SK-N-SH (cell line): ENCODE measurements at regions not wholly inside any gene's neighbourhood (a gene's known extent, or its start where the extent isn't known, plus 50 kb on each side); places are given as distances from the start of the nearest gene placed in this dataset.

Experiments used
- CTCF ChIA-PET: fragments of 300-600, 350-600 bp; formaldehyde crosslinking; extraction: SDS; loops from one replicate; lab custom pipeline; 2021; lab: Yijun Ruan, JAX
- POLR2A ChIA-PET: fragments of 350-600 bp; sonication (Branson Sonifier 250); formaldehyde crosslinking; extraction: SDS; loops from one replicate; lab custom pipeline; 2020; ENCODE audit warnings: antibody characterized with exemption, inconsistent platforms; lab: Yijun Ruan, JAX
- DNase-seq: peaks from one replicate; pipeline ENCODE4 v3.0.0; 2012
- H2AFZ ChIP-seq: fragments of 200-600 bp; sonication (generic); 2 replicates; pipeline ENCODE4 v1.8.1; 2016; ENCODE audit warnings: antibody characterized with exemption, mild to moderate bottlenecking, low read depth
- H3F3A ChIP-seq: fragments of 200-600 bp; sonication (generic); replicated peaks from 2 replicates; pipeline ENCODE3; 2016; ENCODE audit warnings: antibody characterized with exemption, mild to moderate bottlenecking; ENCODE audit not compliant: insufficient read depth
- H3K27ac ChIP-seq, 2 experiments: fragments of 200-500 bp in 1 of 2; fragments of 200-600 bp in 1 of 2; sonication (Bioruptor generic) in 1 of 2; sonication (generic), shearing (Covaris generic) in 1 of 2; 2 replicates each; pipeline versions ENCODE4 v1.5.1 to v1.6.1; 2014 to 2016; ENCODE audit warnings: low read depth in 2 of 2, inconsistent platforms in 1 of 2, low read length in 1 of 2, mild to moderate bottlenecking in 1 of 2, mixed read lengths in 1 of 2
- H3K27me3 ChIP-seq: fragments of 200-600 bp; sonication (generic), shearing (Covaris generic); 2 replicates; pipeline ENCODE4 v1.6.1; 2016; ENCODE audit warnings: mixed run types; ENCODE audit not compliant: insufficient read depth
- H3K36me3 ChIP-seq, 2 experiments: fragments of 200-500 bp in 1 of 2; fragments of 200-600 bp in 1 of 2; sonication (Bioruptor generic) in 1 of 2; sonication (generic) in 1 of 2; replicated peaks in 1 of 2; 2 replicates each; pipeline versions ENCODE3 to v1.5.1; 2014 to 2016; ENCODE audit warnings: low read length in 1 of 2, mild to moderate bottlenecking in 1 of 2; ENCODE audit not compliant: insufficient read depth in 2 of 2, control insufficient read depth in 1 of 2
- H3K4me1 ChIP-seq, 2 experiments: fragments of 200-500 bp in 1 of 2; fragments of 200-600 bp in 1 of 2; sonication (Bioruptor generic) in 1 of 2; sonication (generic), shearing (Covaris generic) in 1 of 2; 2 replicates each; pipeline versions ENCODE4 v1.5.1 to v1.6.1; 2014 to 2016; ENCODE audit warnings: low read depth in 1 of 2, low read length in 1 of 2, mixed run types in 1 of 2; ENCODE audit not compliant: insufficient read depth in 2 of 2, control insufficient read depth in 1 of 2
- H3K4me2 ChIP-seq: fragments of 200-600 bp; sonication (generic), shearing (Covaris generic); 2 replicates; pipeline ENCODE4 v1.6.1; 2017; ENCODE audit warnings: mixed run types
- H3K4me3 ChIP-seq, 2 experiments: fragments of 200-500 bp in 1 of 2; fragments of 200-600 bp in 1 of 2; sonication (Bioruptor generic) in 1 of 2; sonication (generic), shearing (Covaris generic) in 1 of 2; 2 replicates each; pipeline versions ENCODE4 v1.5.1 to v1.8.1; 2014 to 2016; ENCODE audit warnings: low read depth in 2 of 2, inconsistent platforms in 1 of 2, low read length in 1 of 2, mild to moderate bottlenecking in 1 of 2, mixed read lengths in 1 of 2, moderate library complexity in 1 of 2
- H3K79me2 ChIP-seq: fragments of 200-600 bp; sonication (generic); 2 replicates; pipeline ENCODE4 v1.8.1; 2017; ENCODE audit warnings: mild to moderate bottlenecking; ENCODE audit not compliant: insufficient read depth
- H3K9ac ChIP-seq: fragments of 200-600 bp; sonication (generic); 2 replicates; pipeline ENCODE4 v1.6.1; 2017; ENCODE audit warnings: mixed run types
- H3K9me2 ChIP-seq: fragments of 200-600 bp; sonication (generic); 2 replicates; pipeline ENCODE4 v1.6.1; 2017; ENCODE audit warnings: mixed run types
- H3K9me3 ChIP-seq: fragments of 200-600 bp; sonication (generic); 2 replicates; pipeline ENCODE4 v1.6.1; 2017; ENCODE audit warnings: mixed run types, mild to moderate bottlenecking, moderate library complexity
- H4K20me1 ChIP-seq: fragments of 200-600 bp; sonication (generic); 2 replicates; pipeline ENCODE4 v1.6.1; 2017; ENCODE audit warnings: mild to moderate bottlenecking, mixed run types; ENCODE audit not compliant: insufficient read depth
- CHD2 ChIP-seq: fragments of 150-350 bp; IDR thresholded peaks from 2 replicates; pipeline ENCODE4 v1.6.1; 2018; ENCODE audit warnings: low read length; ENCODE audit not compliant: partially characterized antibody
- ELF1 ChIP-seq: IDR thresholded peaks from 2 replicates; pipeline ENCODE4 v1.4.0; 2012
- EZH2phosphoT487 ChIP-seq: fragments of 200-600 bp; sonication (generic); IDR thresholded peaks from 2 replicates; pipeline ENCODE4 v1.6.1; 2017; ENCODE audit warnings: low read depth, mixed run types, mild to moderate bottlenecking, antibody characterized with exemption, moderate library complexity, borderline replicate concordance
- FOXM1 ChIP-seq: IDR thresholded peaks from 2 replicates; pipeline ENCODE4 v1.4.0; 2012; ENCODE audit warnings: low read depth, mild to moderate bottlenecking
- GATA2 ChIP-seq: sonication (generic); formaldehyde crosslinking; IDR thresholded peaks from 2 replicates; pipeline ENCODE4 v1.5.0; 2020; ENCODE audit warnings: mild to moderate bottlenecking, missing genetic modification reagents
- MEF2A ChIP-seq: IDR thresholded peaks from 2 replicates; pipeline ENCODE4 v1.4.0; 2012; ENCODE audit warnings: low read depth, borderline replicate concordance
- POLR2AphosphoS5 ChIP-seq: IDR thresholded peaks from 2 replicates; pipeline ENCODE4 v1.6.1; 2012; ENCODE audit warnings: low read depth, low read length
- RAD21 ChIP-seq: IDR thresholded peaks from 2 replicates; pipeline ENCODE4 v1.6.1; 2012; ENCODE audit warnings: mild to moderate bottlenecking, low read length
- RCOR1 ChIP-seq: fragments of 150-350 bp; IDR thresholded peaks from 2 replicates; pipeline ENCODE4 v1.6.1; 2017; ENCODE audit warnings: antibody characterized with exemption, low read length
- RXRA ChIP-seq: IDR thresholded peaks from 2 replicates; pipeline ENCODE4 v1.4.0; 2012; ENCODE audit warnings: low read depth, mild to moderate bottlenecking, borderline replicate concordance
- SMC3 ChIP-seq: IDR thresholded peaks from 2 replicates; pipeline ENCODE4 v1.6.1; 2012; ENCODE audit warnings: low read depth, low read length, improper control_type of control experiment
- TAF1 ChIP-seq: IDR thresholded peaks from 2 replicates; pipeline ENCODE4 v1.6.1; 2012; ENCODE audit warnings: low read depth, mild to moderate bottlenecking, low read length, moderate library complexity, borderline replicate concordance
- WGBS: methylation state at CpG from one replicate; pipeline ENCODE4 v1.1.6; 2017; ENCODE audit warnings: low lambda C conversion rate; 5-methylcytosine and 5-hydroxymethylcytosine counted together
- small RNA-seq, 7 experiments: library from RNA; depleted of rRNA; stranded (forward); fragments of <200 nt; gene quantifications; one replicate each; pipeline ENCODE3, GENCODE V24; 2012
- TF ChIP-seq, protein P1 (sequence below): fragments of 150-350 bp; IDR thresholded peaks from 2 replicates; pipeline ENCODE4 v1.6.1; 2016; ENCODE audit warnings: mild to moderate bottlenecking, low read depth, low read length
- TF ChIP-seq, protein P2 (sequence below): IDR thresholded peaks from 2 replicates; pipeline ENCODE4 v1.6.1; 2012; ENCODE audit warnings: mild to moderate bottlenecking, low read depth, low read length, moderate library complexity
- TF ChIP-seq, protein P3 (sequence below): IDR thresholded peaks from 2 replicates; pipeline ENCODE4 v1.4.0; 2012; ENCODE audit warnings: low read depth, borderline replicate concordance

DNA sequence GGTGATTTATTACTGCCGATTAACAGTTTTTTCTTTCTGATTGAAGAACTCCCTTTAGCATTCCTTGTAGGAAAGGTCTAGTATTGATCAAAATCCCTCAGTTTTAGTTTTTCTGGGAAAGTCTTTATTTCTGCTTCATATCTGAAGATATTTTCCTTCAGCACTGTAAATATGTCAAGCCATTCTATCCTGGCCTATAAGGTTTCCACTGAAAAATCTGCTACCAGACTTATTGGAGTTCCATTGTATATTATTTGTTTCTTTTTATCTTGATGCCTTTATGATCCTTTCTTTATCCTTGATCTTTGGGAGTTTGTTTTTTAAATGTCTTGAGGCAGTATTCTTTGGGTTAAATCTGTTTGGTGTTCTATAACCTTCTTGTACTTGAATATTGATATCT, 55.0 kb upstream of the TMTC1 start:
- CTCF ChIA-PET = no interaction called here
- TF ChIP-seq, protein P1, sequence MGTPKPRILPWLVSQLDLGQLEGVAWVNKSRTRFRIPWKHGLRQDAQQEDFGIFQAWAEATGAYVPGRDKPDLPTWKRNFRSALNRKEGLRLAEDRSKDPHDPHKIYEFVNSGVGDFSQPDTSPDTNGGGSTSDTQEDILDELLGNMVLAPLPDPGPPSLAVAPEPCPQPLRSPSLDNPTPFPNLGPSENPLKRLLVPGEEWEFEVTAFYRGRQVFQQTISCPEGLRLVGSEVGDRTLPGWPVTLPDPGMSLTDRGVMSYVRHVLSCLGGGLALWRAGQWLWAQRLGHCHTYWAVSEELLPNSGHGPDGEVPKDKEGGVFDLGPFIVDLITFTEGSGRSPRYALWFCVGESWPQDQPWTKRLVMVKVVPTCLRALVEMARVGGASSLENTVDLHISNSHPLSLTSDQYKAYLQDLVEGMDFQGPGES = no peak
- no peak for TF ChIP-seq TAF1
- no peak for TF ChIP-seq RAD21
- no peak for TF ChIP-seq MEF2A
- TF ChIP-seq POLR2AphosphoS5 = no peak
- no peak for TF ChIP-seq GATA2 (CRISPR knock-in tag)
- TF ChIP-seq EZH2phosphoT487 = no peak
- TF ChIP-seq ELF1 = no peak
- no peak for TF ChIP-seq CHD2
- TF ChIP-seq RXRA = no peak
- TF ChIP-seq, protein P2, sequence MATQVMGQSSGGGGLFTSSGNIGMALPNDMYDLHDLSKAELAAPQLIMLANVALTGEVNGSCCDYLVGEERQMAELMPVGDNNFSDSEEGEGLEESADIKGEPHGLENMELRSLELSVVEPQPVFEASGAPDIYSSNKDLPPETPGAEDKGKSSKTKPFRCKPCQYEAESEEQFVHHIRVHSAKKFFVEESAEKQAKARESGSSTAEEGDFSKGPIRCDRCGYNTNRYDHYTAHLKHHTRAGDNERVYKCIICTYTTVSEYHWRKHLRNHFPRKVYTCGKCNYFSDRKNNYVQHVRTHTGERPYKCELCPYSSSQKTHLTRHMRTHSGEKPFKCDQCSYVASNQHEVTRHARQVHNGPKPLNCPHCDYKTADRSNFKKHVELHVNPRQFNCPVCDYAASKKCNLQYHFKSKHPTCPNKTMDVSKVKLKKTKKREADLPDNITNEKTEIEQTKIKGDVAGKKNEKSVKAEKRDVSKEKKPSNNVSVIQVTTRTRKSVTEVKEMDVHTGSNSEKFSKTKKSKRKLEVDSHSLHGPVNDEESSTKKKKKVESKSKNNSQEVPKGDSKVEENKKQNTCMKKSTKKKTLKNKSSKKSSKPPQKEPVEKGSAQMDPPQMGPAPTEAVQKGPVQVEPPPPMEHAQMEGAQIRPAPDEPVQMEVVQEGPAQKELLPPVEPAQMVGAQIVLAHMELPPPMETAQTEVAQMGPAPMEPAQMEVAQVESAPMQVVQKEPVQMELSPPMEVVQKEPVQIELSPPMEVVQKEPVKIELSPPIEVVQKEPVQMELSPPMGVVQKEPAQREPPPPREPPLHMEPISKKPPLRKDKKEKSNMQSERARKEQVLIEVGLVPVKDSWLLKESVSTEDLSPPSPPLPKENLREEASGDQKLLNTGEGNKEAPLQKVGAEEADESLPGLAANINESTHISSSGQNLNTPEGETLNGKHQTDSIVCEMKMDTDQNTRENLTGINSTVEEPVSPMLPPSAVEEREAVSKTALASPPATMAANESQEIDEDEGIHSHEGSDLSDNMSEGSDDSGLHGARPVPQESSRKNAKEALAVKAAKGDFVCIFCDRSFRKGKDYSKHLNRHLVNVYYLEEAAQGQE = no peak
- TF ChIP-seq, protein P3, sequence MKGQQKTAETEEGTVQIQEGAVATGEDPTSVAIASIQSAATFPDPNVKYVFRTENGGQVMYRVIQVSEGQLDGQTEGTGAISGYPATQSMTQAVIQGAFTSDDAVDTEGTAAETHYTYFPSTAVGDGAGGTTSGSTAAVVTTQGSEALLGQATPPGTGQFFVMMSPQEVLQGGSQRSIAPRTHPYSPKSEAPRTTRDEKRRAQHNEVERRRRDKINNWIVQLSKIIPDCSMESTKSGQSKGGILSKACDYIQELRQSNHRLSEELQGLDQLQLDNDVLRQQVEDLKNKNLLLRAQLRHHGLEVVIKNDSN = no peak
- no peak for TF ChIP-seq FOXM1
- TF ChIP-seq RCOR1 = no peak
- TF ChIP-seq SMC3 = no peak
- TF ChIP-seq, all 33 proteins: peak for 0
- POLR2A ChIA-PET = no interaction called here

More for the DNA sequence above, 55.0 kb upstream of the TMTC1 start:
- H3K9me3 ChIP-seq = peaks cover 8% of the 10 kb centered on the region
- no peaks in the 10 kb centered on the region for H3K9me2 ChIP-seq
- no peak overlapping the region for H2AFZ ChIP-seq
- 48% methylated on average over 1 of the region's 1 CpG for WGBS
- no peaks in the 10 kb centered on the region for H3F3A ChIP-seq
- DNase-seq = no peak
- no peak overlapping the region for H3K9ac ChIP-seq
- no peaks in the 10 kb centered on the region for H3K79me2 ChIP-seq
- H3K27me3 ChIP-seq = no peaks in the 10 kb centered on the region
- H3K27ac ChIP-seq = no peak overlapping the region
- H3K4me2 ChIP-seq = no peak overlapping the region
- H3K4me1 ChIP-seq = no peaks in the 10 kb centered on the region
- H3K4me3 ChIP-seq = no peak overlapping the region
- no peaks in the 10 kb centered on the region for H4K20me1 ChIP-seq
- H3K36me3 ChIP-seq = no peaks in the 10 kb centered on the region

Small RNAs in the stretch of these regions (small RNA-seq; reads per million reads assigned to genes)
- gene AC023511.2 = 0 to 3.6 (median 0) reads per million in 7 experiments
- gene RNA5SP356 = 0 to 0.19 (median 0) reads per million in 7 experiments
